ENCODE measurements at regions not wholly inside any gene's neighbourhood (a gene's known extent, or its start where the extent isn't known, plus 50 kb on each side); places are given as distances from the start of the nearest gene placed in this dataset.
"Not testable (repeated sequence)": the region's sequence is repeated elsewhere in the genome, so short reads cannot be mapped to it uniquely, and the experiment has no call there.

DNA sequence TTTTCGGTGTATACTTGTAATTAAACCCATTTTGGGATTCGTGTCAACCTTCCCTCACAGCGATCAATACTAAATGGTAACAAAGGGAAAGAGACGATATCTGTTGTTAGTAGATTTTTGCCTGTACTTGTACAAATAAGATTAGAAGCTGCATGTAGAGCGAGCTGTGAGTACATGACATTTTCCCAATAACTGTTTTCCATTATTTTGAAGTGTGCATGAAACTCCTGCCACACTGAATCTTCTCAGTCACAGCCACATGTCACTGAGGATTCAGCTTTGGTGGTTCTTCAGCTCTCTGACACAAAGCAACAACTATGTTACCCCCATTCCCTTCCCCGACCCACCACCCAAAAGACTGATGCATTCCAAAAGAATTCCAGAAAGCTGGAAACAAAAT lies 685.6 kb downstream of the EFNA5 start:
- DNase-seq (ENCODE audit: low spot score) = no peak

- not testable (repeated sequence) for DNase-seq (ENCODE audit: low spot score)
Measured at GRCh38 chr5:106979178-106979577, 691.6 kb downstream of the EFNA5 start.

DNA sequence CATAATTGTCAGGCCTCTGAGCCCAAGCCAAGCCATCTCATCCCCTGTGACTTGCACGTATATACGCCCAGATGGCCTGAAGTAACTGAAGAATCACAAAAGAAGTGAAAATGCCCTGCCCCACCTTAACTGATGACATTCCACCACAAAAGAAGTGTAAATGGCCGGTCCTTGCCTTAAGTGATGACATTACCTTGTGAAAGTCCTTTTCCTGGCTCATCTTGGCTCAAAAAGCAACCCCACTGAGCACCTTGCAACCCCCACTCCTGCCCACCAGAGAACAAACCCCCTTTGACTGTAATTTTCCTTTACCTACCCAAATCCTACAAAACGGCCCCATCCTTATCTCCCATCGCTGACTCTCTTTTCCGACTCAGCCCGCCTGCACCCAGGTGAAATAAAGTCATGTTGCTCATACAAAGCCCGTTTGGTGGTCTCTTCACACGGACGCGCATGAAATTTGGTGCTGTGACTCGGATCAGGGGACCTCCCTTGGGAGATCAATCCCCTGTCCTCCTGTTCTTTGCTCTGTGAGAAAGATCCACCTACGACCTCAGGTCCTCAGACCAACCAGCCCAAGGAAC lies 692.1 kb downstream of the EFNA5 start:
- DNase-seq (ENCODE audit: low spot score) = not testable (repeated sequence)

GRCh38 chr5:106976363-106976762 lies 694.4 kb downstream of the EFNA5 start:
- DNase-seq (ENCODE audit: low spot score) = no peak

GRCh38 chr5:106974272-106974671 lies 696.5 kb downstream of the EFNA5 start:
- peak; percentile 4 for DNase-seq (ENCODE audit: low spot score)

GRCh38 chr5:106966686-106967315 lies 703.9 kb downstream of the EFNA5 start:
- DNase-seq (ENCODE audit: low spot score) = no peak

- DNase-seq (ENCODE audit: low spot score) = no peak
Measured at GRCh38 chr5:106964132-106964531, 706.6 kb downstream of the EFNA5 start.

GRCh38 chr5:106963630-106964029 lies 707.1 kb downstream of the EFNA5 start:
- no peak for DNase-seq (ENCODE audit: low spot score)

DNA sequence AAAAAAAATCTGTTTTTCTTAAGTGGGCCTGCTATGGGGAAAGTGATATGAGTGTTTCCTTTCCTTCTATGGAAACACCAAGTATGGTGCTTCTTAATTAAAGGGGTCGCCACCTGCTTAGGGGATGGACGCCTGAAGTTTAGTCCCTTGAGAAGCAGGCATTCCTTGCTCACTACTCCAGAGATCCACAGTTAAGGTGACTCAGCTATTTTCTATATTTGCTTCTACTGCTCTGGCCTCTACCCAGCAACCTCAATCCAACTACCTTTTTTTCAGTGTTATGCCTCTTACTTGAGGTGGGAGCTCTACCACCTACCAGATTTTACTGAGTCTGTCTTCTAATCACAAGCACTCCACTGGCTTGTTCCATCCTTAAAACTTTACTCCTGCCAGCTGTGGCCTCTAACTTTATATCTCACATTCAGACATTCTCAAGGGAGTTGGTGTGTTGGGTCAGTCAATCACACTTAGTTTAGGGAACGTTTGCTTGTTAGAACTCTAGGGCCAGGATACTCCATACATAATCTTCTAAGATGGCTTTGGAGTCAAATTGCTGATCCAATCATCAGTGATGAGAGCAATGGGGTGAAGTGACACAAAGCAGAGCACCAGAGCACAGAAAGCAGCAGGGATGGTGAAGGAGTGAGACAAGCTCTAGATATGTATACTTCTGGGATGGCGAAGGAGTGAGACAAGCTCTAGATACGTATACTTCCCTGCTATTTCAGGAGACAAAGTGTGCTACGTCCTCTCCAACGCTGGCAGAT lies 708.1 kb downstream of the EFNA5 start:
- no peak for DNase-seq (ENCODE audit: low spot score)

DNA sequence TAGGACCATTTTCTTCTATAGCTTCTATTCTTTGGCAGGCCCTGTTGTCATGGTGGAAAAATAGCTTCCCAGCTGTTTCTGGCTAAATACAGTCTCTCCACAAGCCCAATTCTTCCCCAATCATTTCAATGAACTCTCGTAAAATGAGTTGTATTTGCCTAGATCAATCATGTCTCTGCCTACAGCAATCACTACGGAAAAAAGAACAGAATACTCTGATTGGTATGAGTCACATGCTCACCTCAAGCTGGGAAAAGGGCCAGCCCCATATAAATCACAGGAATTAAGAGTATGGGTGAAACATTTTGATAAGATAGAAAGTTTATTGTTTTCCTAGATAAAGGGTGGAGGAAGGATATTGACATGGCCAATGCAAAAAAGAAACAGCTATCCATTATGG lies 711.4 kb downstream of the EFNA5 start:
- no peak for DNase-seq (ENCODE audit: low spot score)

DNA sequence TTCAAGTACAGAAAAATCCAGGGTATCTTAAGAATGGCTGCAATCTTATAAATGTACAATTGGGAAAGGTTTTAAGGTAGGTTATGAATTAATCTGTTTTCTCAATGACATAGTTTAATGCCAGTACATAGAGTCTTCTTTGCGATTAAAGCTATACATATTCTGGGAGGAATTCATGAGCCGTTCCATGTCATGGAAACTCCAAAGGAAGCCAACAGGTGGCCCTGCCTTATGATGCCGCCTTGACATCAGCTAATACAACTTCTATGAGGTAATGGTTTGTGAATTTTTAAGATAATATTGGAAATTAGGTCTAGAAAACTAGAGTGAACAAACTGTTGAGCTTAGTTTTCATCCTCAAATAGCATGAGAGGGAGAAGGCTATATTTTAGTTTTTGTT lies 713.4 kb downstream of the EFNA5 start:
- no peak for DNase-seq (ENCODE audit: low spot score)

DNA sequence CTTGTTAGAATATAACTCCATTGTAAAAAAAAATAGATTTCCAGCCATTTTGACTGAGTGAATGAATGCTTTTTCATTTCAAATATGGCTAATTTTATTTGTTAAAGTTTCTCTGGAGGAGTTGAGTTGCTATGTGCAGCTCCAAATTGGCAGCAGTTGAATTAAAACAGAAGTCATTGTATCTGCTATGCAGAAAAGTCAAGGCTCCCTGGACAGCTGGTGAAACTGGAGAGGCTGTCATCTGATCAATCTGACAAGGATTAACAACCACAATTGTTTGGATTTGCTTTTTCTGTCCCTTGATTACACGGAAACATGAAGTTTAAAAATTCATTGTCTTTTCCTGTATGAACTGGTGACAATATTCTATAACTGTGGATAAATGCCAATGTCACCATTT lies 713.9 kb downstream of the EFNA5 start:
- DNase-seq (ENCODE audit: low spot score) = no peak

DNA sequence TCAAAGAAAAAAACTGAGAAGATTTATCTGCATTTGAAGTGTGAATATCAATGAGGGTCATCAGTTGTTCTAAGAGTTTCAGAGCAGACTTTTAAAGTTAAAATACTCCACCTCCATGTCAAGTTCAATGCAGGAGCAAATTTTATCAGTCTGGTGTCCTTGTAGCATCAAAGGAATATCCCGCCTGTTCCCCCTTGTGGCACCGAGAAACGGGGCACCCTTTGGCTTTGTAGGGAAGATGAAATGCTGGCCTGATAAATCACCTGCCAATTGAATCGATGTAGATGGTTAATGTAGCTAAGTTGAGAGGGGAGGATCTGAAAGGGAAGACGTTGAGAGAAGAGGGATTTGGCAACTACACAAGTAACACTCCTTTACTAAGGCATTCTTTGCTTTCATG lies 714.5 kb downstream of the EFNA5 start:
- no peak for DNase-seq (ENCODE audit: low spot score)

GRCh38 chr5:106940986-106941385 lies 729.8 kb downstream of the EFNA5 start:
- DNase-seq (ENCODE audit: low spot score) = no peak

GRCh38 chr5:106940301-106940846 lies 730.4 kb downstream of the EFNA5 start:
- no peak for DNase-seq (ENCODE audit: low spot score)

- DNase-seq (ENCODE audit: low spot score) = no peak
Measured at GRCh38 chr5:106923409-106923808, 747.3 kb downstream of the EFNA5 start.

GRCh38 chr5:106921567-106921966 lies 749.2 kb downstream of the EFNA5 start:
- no peak for DNase-seq (ENCODE audit: low spot score)

GRCh38 chr5:106910486-106910885 lies 760.3 kb downstream of the EFNA5 start:
- no peak for DNase-seq (ENCODE audit: low spot score)

- no peak for DNase-seq (ENCODE audit: low spot score)
Measured at GRCh38 chr5:106909716-106910115, 761.0 kb downstream of the EFNA5 start.

- DNase-seq (ENCODE audit: low spot score) = no peak
Measured at GRCh38 chr5:106907979-106908378, 762.8 kb downstream of the EFNA5 start.

DNA sequence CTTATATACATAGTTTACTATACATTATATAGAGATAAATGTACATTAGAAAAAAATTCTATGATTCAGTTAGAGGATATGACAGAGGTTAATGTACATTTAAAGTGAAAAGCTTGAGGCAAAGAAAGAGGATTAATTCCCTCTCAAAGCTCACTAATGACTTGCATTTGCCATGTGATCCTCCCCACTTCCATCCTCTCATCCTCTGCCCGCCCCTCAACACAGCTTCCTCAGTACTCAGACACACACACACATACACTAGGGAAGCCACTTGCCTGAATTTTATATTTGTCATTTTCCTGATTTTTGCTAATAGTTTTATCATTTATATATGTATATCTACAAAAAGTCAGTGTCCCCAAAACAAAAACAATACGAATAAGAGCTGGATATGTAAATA lies 764.5 kb downstream of the EFNA5 start:
- no peak for DNase-seq (ENCODE audit: low spot score)

DNA sequence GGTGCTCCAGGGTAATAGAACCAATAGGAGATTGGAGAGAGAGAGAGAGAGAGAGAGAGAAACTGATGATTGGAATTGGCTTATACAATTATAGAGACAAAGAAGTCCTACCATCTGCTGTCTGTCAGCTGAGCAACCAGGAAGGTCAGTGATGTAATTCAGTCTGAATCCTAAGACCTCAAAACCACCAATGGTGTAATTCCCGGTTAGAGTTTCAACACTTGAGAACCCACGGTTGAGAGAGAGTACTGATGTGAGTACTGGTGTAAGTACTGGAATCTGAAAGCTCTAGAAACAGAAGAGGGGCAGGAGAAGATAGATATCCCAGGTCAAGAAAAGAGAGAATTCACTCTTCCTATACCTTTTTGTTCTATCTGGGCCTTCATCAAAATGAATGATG lies 775.8 kb downstream of the EFNA5 start:
- DNase-seq (ENCODE audit: low spot score) = no peak

DNA sequence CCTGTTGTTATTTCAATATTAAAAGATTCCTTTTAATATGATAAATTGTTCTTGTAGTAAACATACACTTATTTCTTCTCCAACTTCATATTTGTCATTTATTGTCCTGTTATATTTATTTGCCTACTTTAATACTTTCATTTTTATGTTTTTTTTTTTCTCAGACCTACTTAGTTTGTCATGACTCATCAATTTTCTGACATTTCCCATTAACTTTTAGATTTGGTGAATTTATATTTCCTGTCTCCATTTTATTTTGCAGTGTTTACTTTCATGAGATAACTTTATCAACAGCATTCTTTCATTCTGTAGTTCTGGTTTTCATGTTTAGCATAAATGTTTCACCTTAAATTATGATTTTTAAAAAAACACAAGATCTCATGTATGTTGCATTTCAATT lies 788.7 kb downstream of the EFNA5 start:
- no peak for DNase-seq (ENCODE audit: low spot score)
